B cell (primary cell): ENCODE measurements at regions not wholly inside any gene's neighbourhood (a gene's known extent, or its start where the extent isn't known, plus 50 kb on each side); places are given as distances from the start of the nearest gene placed in this dataset.

Experiments
- ATAC-seq: fragments of 200-7000 bp; cut with Tn5 transposase; one replicate; pipeline ENCODE4 v1.10.0; 2021; ENCODE audit warnings: low read depth, mild to moderate bottlenecking, moderate number of reproducible peaks, moderate library complexity
- CTCF ChIA-PET: fragments of 350-600 bp; sonication (Branson Sonifier 250); formaldehyde crosslinking; loops from one replicate; lab custom pipeline; 2021; ENCODE audit warnings: antibody characterized with exemption, inconsistent platforms; lab: Charles Lee
- POLR2A ChIA-PET: fragments of 350-600 bp; sonication (Branson Sonifier 250); formaldehyde crosslinking; loops from one replicate; lab custom pipeline; 2021; ENCODE audit warnings: antibody characterized with exemption; lab: Charles Lee
- DNase-seq: peaks from one replicate; pipeline ENCODE4 v3.0.0; 2013
- H2AFZ ChIP-seq: 2 replicates; pipeline ENCODE4 v1.6.1; 2012; ENCODE audit warnings: mild to moderate bottlenecking, low read depth, low read length; ENCODE audit not compliant: insufficient read depth, poor library complexity, severe bottlenecking
- H3K27ac ChIP-seq, 2 donors: 1 replicate in 1 of 2; 2 replicates in 1 of 2; pipeline ENCODE4 v1.5.1; 2012 to 2013; ENCODE audit warnings: low read length in 2 of 2, mild to moderate bottlenecking in 2 of 2, moderate library complexity in 1 of 2
- H3K27me3 ChIP-seq, 4 experiments: fragments of 200-600 bp in 1 of 4; sonication (generic) in 1 of 4; replicated peaks in 1 of 4; 1 replicate in 2 of 4; 2 replicates in 2 of 4; pipeline versions ENCODE4 v1.6.1 to v1.7.0; 2013 to 2016; ENCODE audit warnings: low read length in 3 of 4, mild to moderate bottlenecking in 2 of 4, mixed read lengths in 1 of 4, moderate library complexity in 1 of 4; ENCODE audit not compliant: insufficient read depth in 4 of 4, control insufficient read depth in 3 of 4; ENCODE audit errors: control extremely low read depth in 1 of 4
- H3K36me3 ChIP-seq, 2 experiments: replicated peaks in 1 of 2; 1 replicate in 1 of 2; 2 replicates in 1 of 2; pipeline versions ENCODE4 v1.6.1 to v1.7.1; 2013; ENCODE audit warnings: low read length in 1 of 2; ENCODE audit not compliant: insufficient read depth in 2 of 2, control insufficient read depth in 1 of 2; ENCODE audit errors: control extremely low read depth in 1 of 2, extremely low read depth in 1 of 2
- H3K4me1 ChIP-seq, 2 donors: fragments of 200-600 bp in 1 of 2; sonication (generic) in 1 of 2; 1 replicate in 1 of 2; 2 replicates in 1 of 2; pipeline versions ENCODE4 v1.5.1 to v1.6.1; 2013 to 2017; ENCODE audit warnings: low read length in 2 of 2; ENCODE audit not compliant: control insufficient read depth in 2 of 2, insufficient read depth in 2 of 2
- H3K4me2 ChIP-seq: replicated peaks from 2 replicates; pipeline ENCODE3; 2012; ENCODE audit warnings: mild to moderate bottlenecking, low read depth, low read length; ENCODE audit not compliant: poor library complexity, severe bottlenecking
- H3K4me3 ChIP-seq, 5 experiments: fragments of 200-600 bp in 1 of 5; sonication (generic) in 1 of 5; 1 replicate in 3 of 5; 2 replicates in 2 of 5; pipeline versions ENCODE4 v1.5.1 to v1.7.0; 2011 to 2016; ENCODE audit warnings: low read length in 4 of 5, mild to moderate bottlenecking in 4 of 5, low read depth in 2 of 5, control low read depth in 1 of 5, moderate library complexity in 1 of 5; ENCODE audit not compliant: insufficient read depth in 1 of 5; ENCODE audit errors: control extremely low read depth in 1 of 5, extremely low read depth in 1 of 5
- H3K79me2 ChIP-seq: fragments of 200-600 bp; sonication (generic); one replicate; pipeline ENCODE4 v1.6.0; 2016; ENCODE audit warnings: low read length; ENCODE audit not compliant: control insufficient read depth, insufficient read depth
- H3K9ac ChIP-seq: fragments of 200-600 bp; sonication (generic); 2 replicates; pipeline ENCODE4 v1.6.1; 2017; ENCODE audit warnings: mild to moderate bottlenecking, low read length, moderate library complexity
- H3K9me3 ChIP-seq, 3 donors: one replicate each; pipeline versions ENCODE4 v1.6.1 to v1.7.1; 2013; ENCODE audit warnings: low read length in 2 of 3; ENCODE audit not compliant: control insufficient read depth in 2 of 3, insufficient read depth in 1 of 3; ENCODE audit errors: control extremely low read depth in 1 of 3
- H4K20me1 ChIP-seq: 2 replicates; pipeline ENCODE4 v1.6.0; 2012; ENCODE audit warnings: mild to moderate bottlenecking, low read length; ENCODE audit not compliant: insufficient read depth, control insufficient read depth, poor library complexity, severe bottlenecking
- H3K27ac Mint-ChIP-seq: one replicate; pipeline ENCODE4 v1.8.0; 2021; ENCODE audit warnings: mixed read lengths
- H3K27me3 Mint-ChIP-seq: one replicate; pipeline ENCODE4 v1.8.0; 2021; ENCODE audit warnings: mixed read lengths
- H3K4me1 Mint-ChIP-seq: one replicate; pipeline ENCODE4 v1.8.0; 2021; ENCODE audit warnings: mixed read lengths
- H3K4me3 Mint-ChIP-seq: one replicate; pipeline ENCODE4 v1.8.0; 2021; ENCODE audit warnings: mixed read lengths
- H3K9me3 Mint-ChIP-seq: one replicate; pipeline ENCODE4 v1.8.0; 2022; ENCODE audit warnings: mixed read lengths; ENCODE audit not compliant: insufficient read depth
- CTCF ChIP-seq: fragments of 200-600 bp; IDR thresholded peaks from one replicate; pipeline ENCODE4 v1.8.0; 2022; ENCODE audit warnings: antibody characterized with exemption, mild to moderate bottlenecking
- EZH2 ChIP-seq: IDR thresholded peaks from 2 replicates; pipeline ENCODE4 v1.6.1; 2012; ENCODE audit warnings: borderline replicate concordance, low read depth, mild to moderate bottlenecking, moderate library complexity, low read length; ENCODE audit not compliant: insufficient read depth, poor library complexity, severe bottlenecking
- WGBS: methylation state at CpG from one replicate; pipeline ENCODE4 v1.1.5; 2013; ENCODE audit warnings: missing lambda C conversion rate; ENCODE audit not compliant: insufficient coverage; 5-methylcytosine and 5-hydroxymethylcytosine counted together
- intact Hi-C: fragments of 100-400 bp; cut with micrococcal nuclease; formaldehyde crosslinking; loops from one replicate; pipeline ENCODE4 v1.10.0; 2022

DNA sequence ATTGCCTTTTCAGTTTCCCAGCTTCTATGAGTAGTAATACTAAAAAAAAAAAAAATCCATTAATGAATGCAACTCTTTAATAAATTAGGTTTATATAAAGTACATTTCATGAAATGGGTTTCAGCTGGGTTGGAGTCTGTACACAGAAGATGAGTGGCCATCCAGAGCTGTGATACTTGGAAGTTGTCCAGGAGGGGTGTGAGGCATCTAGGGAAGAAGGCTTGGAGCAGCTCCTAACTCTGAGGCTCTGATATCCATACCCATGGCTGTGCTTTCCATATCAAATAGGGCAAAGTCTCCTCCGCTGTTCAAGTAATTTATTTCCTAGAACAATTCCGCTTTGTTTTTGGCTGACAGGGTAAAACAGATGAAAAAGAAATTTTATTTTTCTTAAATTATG lies 423.3 kb upstream of the TENM3 start:
- H3K9me3 Mint-ChIP-seq, result no peaks in the 10 kb centered on the region
- H3K4me3 Mint-ChIP-seq, result no peak overlapping the region
- no peaks in the 10 kb centered on the region for H3K4me1 ChIP-seq
- no peaks in the 10 kb centered on the region for H4K20me1 ChIP-seq
- H3K4me3 ChIP-seq, result no peak overlapping the region
- no peak overlapping the region for H3K4me2 ChIP-seq
- no peaks in the 10 kb centered on the region for H3K27me3 ChIP-seq
- no peak for DNase-seq
- ChIA-PET CTCF (no interaction called here), POLR2A (no interaction called here)
- no peak overlapping the region for H3K27ac Mint-ChIP-seq
- H3K4me1 Mint-ChIP-seq, result no peaks in the 10 kb centered on the region
- TF ChIP-seq CTCF (no peak), EZH2 (no peak)
- no CpG with 5 or more reads among the region's 2 CpGs for WGBS
- no peak overlapping the region for H2AFZ ChIP-seq
- no peaks in the 10 kb centered on the region for H3K79me2 ChIP-seq
- intact Hi-C loops, result no loop called here
- no peaks in the 10 kb centered on the region for H3K36me3 ChIP-seq
- H3K27ac ChIP-seq, result no peak overlapping the region
- ATAC-seq, result no peak
- no peaks in the 10 kb centered on the region for H3K27me3 Mint-ChIP-seq
- no peak overlapping the region for H3K9ac ChIP-seq
- peaks cover 0 to 6% (median 0%) of the 10 kb centered on the region in 3 donors for H3K9me3 ChIP-seq

GRCh38 chr4:181820553-181820952 lies 422.6 kb upstream of the TENM3 start:
- no peak for TF ChIP-seq EZH2
- TF ChIP-seq CTCF, result no peak
- Histone ChIP-seq H4K20me1 (no peaks in the 10 kb centered on the region), H3K4me1 (no peaks in the 10 kb centered on the region), H3K27me3 (no peaks in the 10 kb centered on the region), H3K9ac (no peak overlapping the region), H3K36me3 (no peaks in the 10 kb centered on the region), H3K4me2 (no peak overlapping the region), H3K4me3 (no peak overlapping the region), H3K27ac (no peak overlapping the region), H2AFZ (no peak overlapping the region), H3K9me3 (peaks cover 0 to 6% (median 0%) of the 10 kb centered on the region in 3 donors), H3K79me2 (no peaks in the 10 kb centered on the region)
- no CpG with 5 or more reads among the region's 5 CpGs for WGBS
- ATAC-seq (no peak), DNase-seq (no peak)
- intact Hi-C loops, result no loop called here
- no peaks in the 10 kb centered on the region for H3K4me1 Mint-ChIP-seq
- H3K27ac Mint-ChIP-seq, result no peak overlapping the region
- no peaks in the 10 kb centered on the region for H3K27me3 Mint-ChIP-seq
- ChIA-PET CTCF (no interaction called here), POLR2A (no interaction called here)
- H3K9me3 Mint-ChIP-seq, result no peaks in the 10 kb centered on the region
- no peak overlapping the region for H3K4me3 Mint-ChIP-seq
